Right lobe of liver (tissue), 6 donors: ENCODE measurements at regions not wholly inside any gene's neighbourhood (a gene's known extent, or its start where the extent isn't known, plus 50 kb on each side); places are given as distances from the start of the nearest gene placed in this dataset.

ENCODE experiments used
- ATAC-seq, 4 donors: fragments of 200-7000 bp; cut with Tn5 transposase; one replicate each; pipeline ENCODE4 v1.9.1; 2020; ENCODE audit warnings: mild to moderate bottlenecking in 4 of 4, moderate library complexity in 4 of 4
- DNase-seq, 3 donors: peaks; one replicate each; pipeline ENCODE4 v3.0.0-alpha.2; 2020
- H3K27ac ChIP-seq, 3 donors: fragments of 200-600 bp; one replicate each; pipeline ENCODE4 v1.8.0; 2022
- H3K27me3 ChIP-seq, 2 donors: fragments of 200-600 bp; one replicate each; pipeline ENCODE4 v1.8.0; 2022
- H3K36me3 ChIP-seq, 4 donors: fragments of 200-600 bp; sonication (generic) in 1 of 4; one replicate each; pipeline versions ENCODE4 v1.5.1 to v1.8.0; 2017 to 2022; ENCODE audit warnings: control low read depth in 1 of 4
- H3K4me1 ChIP-seq, 4 donors: fragments of 200-600 bp; sonication (generic) in 1 of 4; one replicate each; pipeline versions ENCODE4 v1.5.1 to v1.8.0; 2017 to 2022; ENCODE audit warnings: control low read depth in 1 of 4
- H3K4me3 ChIP-seq, 3 donors: fragments of 200-600 bp; one replicate each; pipeline ENCODE4 v1.8.0; 2022
- H3K9me3 ChIP-seq, 4 donors: fragments of 200-600 bp; sonication (generic) in 1 of 4; one replicate each; pipeline versions ENCODE4 v1.5.1 to v1.8.0; 2017 to 2022; ENCODE audit warnings: control low read depth in 1 of 4
- POLR2A ChIP-seq: fragments of 450-650 bp; IDR thresholded peaks from one replicate; pipeline ENCODE4 v1.6.1; 2017; ENCODE audit warnings: antibody characterized with exemption, mild to moderate bottlenecking
- WGBS: methylation state at CpG from one replicate; pipeline ENCODE4 v1.1.6; 2018; ENCODE audit warnings: low coverage, low lambda C conversion rate; ENCODE audit not compliant: insufficient coverage; ENCODE audit errors: missing lambda C conversion rate; 5-methylcytosine and 5-hydroxymethylcytosine counted together
- intact Hi-C, 2 donors: fragments of 100-400 bp; cut with DNase I; formaldehyde crosslinking; loops; one replicate each; pipeline versions ENCODE4 v1.11.2 to v1.14.1; 2022
- TF ChIP-seq, protein P1 (sequence below), 4 donors: fragments of 200-600 bp in 3 of 4; fragments of 450-650 bp in 1 of 4; IDR thresholded peaks; one replicate each; pipeline versions ENCODE4 v1.5.1 to v1.8.0; 2016 to 2022; ENCODE audit warnings: antibody characterized with exemption in 4 of 4, mild to moderate bottlenecking in 2 of 4
- donor health status: DM: no; HTN: yes; CAD: no.
- donor health status: DM: no; HTN: no; CAD: no.
- donor health status: DM: no; HTN: no; CAD: no.
- donor health status: DM: no; HTN: yes; CAD: no.
- donor health status: DM: no; HTN: yes; CAD: no.

DNA sequence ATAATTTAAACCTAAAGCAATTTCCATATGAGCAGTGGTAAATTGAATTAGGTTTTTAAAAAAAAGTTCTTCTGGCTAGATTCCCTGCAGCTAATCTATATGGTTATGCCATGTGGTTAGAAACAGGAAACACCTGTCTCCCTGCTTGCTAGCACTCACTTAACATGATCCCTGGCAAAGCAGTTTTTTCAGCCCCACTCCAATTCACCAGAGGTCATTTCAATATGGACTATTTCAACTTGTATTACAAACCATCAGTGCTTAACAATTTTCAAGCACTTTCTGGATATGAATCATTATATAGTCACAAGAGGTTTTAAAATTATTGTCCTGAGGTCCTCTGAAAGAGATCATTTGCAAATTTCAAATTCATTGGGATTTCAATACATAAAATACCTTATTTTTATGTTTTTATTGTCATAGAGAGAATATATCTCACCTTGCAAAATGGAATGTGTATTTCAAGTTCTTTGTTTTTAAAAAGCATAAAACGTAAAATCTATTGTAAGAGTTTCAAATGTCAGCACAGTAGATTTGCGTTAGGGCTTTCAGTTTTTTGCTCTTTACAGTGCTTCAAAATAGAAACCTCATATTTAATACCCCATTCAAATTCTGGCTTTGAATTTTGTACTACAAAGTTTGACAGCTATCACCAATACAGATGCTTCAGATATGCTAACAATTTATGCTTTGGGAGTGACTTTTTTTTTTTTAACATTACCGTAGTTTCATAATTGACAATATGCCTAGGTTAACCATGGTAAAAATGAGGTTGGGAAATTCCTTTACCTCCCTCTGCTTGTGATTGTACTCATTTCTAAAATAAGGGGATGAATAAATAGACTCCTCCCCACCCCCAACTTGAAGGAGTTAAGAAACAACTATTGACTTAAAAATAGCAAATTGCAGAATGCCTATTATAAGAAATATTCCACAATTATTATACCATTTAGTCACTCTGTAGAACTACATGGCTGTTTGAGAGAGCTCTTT lies 117.5 kb upstream of the HGF start:
- WGBS = 40% methylated on average over 3 of the region's 3 CpGs
- Histone ChIP-seq H3K4me3 (no peak overlapping the region), H3K27ac (no peak overlapping the region)

DNA sequence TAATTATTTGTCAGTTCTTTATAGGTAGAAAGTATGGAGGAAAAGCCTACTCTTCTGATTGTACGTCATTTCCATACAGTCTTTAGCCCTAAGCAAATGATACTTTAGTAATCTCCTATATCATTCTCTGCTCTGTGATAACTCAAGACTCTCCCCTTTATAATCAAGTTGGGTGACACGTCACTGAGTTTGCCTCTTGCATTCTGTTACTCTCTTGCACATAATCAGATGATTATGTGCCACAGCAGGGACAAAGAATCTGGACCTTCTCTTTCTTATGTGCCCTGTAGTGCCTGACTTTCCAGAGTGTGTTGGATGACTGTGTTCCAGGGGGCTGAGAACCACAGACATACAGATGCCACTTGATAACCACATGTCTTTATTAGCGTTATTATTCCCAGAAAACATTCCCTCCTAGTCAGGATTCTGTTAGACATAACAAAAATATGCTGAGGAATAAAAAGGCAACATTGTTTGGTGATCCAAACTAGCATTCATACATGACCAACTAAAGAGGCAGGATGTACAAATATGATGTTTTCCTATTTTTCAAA lies 116.4 kb upstream of the HGF start:
- ATAC-seq (no peak), DNase-seq (no peak)
- Histone ChIP-seq H3K27ac (no peak overlapping the region), H3K36me3 (no peaks in the 10 kb centered on the region), H3K9me3 (no peaks in the 10 kb centered on the region), H3K4me3 (no peak overlapping the region), H3K27me3 (no peaks in the 10 kb centered on the region), H3K4me1 (no peaks in the 10 kb centered on the region)
- intact Hi-C loops = no loop called here
- no peak for TF ChIP-seq POLR2A
- TF ChIP-seq, protein P1, sequence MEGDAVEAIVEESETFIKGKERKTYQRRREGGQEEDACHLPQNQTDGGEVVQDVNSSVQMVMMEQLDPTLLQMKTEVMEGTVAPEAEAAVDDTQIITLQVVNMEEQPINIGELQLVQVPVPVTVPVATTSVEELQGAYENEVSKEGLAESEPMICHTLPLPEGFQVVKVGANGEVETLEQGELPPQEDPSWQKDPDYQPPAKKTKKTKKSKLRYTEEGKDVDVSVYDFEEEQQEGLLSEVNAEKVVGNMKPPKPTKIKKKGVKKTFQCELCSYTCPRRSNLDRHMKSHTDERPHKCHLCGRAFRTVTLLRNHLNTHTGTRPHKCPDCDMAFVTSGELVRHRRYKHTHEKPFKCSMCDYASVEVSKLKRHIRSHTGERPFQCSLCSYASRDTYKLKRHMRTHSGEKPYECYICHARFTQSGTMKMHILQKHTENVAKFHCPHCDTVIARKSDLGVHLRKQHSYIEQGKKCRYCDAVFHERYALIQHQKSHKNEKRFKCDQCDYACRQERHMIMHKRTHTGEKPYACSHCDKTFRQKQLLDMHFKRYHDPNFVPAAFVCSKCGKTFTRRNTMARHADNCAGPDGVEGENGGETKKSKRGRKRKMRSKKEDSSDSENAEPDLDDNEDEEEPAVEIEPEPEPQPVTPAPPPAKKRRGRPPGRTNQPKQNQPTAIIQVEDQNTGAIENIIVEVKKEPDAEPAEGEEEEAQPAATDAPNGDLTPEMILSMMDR (IDR thresholded peaks at IDR 0.05) = no peak
- WGBS = 32% methylated on average over 3 of the region's 3 CpGs

More for the DNA sequence above, 117.5 kb upstream of the HGF start:
- ATAC-seq (no peak), DNase-seq (no peak)
- no peaks in the 10 kb centered on the region for H3K36me3 ChIP-seq
- H3K27me3 ChIP-seq = no peaks in the 10 kb centered on the region
- intact Hi-C loops = no loop called here
- H3K9me3 ChIP-seq = no peaks in the 10 kb centered on the region
- no peaks in the 10 kb centered on the region for H3K4me1 ChIP-seq
- TF ChIP-seq, protein P1 (IDR thresholded peaks at IDR 0.05) = no peak
- no peak for TF ChIP-seq POLR2A

DNA sequence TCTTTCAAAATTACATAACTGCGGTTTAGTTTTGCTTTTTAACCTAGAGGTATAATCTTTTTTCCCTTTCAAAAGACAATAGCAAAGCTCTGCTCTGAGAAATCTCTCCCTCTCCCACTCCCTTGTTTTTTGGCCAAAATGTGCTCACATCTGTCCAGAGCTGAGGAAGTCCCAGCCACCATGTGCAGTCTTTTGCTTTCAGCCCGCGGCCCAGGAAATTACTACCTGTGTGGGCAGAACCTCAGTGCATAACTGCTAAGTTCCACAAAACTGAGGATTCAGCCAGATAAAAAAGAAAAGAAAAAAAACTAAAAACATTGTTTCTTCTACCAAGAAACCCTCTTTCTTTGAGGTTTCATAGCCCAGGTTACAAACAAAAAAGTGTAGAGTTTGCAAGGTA lies 115.0 kb upstream of the HGF start:
- intact Hi-C loops = no loop called here
- 50% methylated on average over 3 of the region's 3 CpGs for WGBS
- no peaks in the 10 kb centered on the region for H3K27me3 ChIP-seq
- H3K27ac ChIP-seq = no peak overlapping the region
- TF ChIP-seq, protein P1 (IDR thresholded peaks at IDR 0.05) = no peak
- TF ChIP-seq POLR2A = no peak
- no peak for DNase-seq
- no peaks in the 10 kb centered on the region for H3K4me1 ChIP-seq
- no peak overlapping the region for H3K4me3 ChIP-seq
- no peaks in the 10 kb centered on the region for H3K36me3 ChIP-seq
- H3K9me3 ChIP-seq = no peaks in the 10 kb centered on the region
- no peak for ATAC-seq

DNA sequence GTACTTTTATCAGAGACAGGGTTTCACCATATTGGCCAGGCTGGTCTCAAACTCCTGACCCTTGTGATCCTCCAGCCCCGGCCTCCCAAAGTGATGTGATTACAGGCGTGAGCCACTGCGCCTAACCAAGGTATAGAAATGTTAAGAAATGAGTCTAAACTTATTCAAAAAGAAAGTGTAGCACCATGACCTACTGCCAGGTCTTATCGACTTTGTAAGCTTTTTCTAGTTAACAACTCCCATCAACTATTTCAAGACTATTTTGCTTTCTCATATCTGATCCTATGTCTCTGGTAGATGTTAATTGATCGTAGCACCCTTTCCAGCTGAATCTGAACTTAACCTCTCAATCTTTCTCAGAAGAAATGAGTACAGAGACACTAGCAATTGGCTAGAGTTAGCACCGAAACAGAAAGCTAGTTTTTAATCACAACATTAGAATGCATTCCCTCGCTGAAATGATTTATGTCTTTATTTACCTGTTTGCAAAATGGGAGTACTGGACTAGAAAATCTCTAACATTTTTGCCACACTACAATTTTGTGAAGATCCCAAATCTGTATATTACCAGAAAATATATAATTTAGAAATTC lies 114.0 kb upstream of the HGF start:
- WGBS = 62% methylated on average over 7 of the region's 7 CpGs
- H3K27me3 ChIP-seq = no peaks in the 10 kb centered on the region
- no peaks in the 10 kb centered on the region for H3K4me1 ChIP-seq
- DNase-seq = peak in 1 of 3 donors; percentile 33
- no peaks in the 10 kb centered on the region for H3K9me3 ChIP-seq
- no peak overlapping the region for H3K4me3 ChIP-seq
- H3K36me3 ChIP-seq = no peaks in the 10 kb centered on the region
- TF ChIP-seq, protein P1 (IDR thresholded peaks at IDR 0.05) = no peak
- no peak for TF ChIP-seq POLR2A
- no peak overlapping the region for H3K27ac ChIP-seq
- intact Hi-C loops = no loop called here
- no peak for ATAC-seq
